Chondrocyte (in vitro differentiated cells): ENCODE measurements at regions not wholly inside any gene's neighbourhood (a gene's known extent, or its start where the extent isn't known, plus 50 kb on each side); places are given as distances from the start of the nearest gene placed in this dataset.

Experiments
- DNase-seq: peaks from one replicate; pipeline ENCODE4 v3.0.0; 2021; ENCODE audit warnings: mixed read lengths, low spot score
- H3K27ac Mint-ChIP-seq: one replicate; pipeline ENCODE4 v1.8.0; 2021; ENCODE audit warnings: mild to moderate bottlenecking, moderate library complexity, mixed read lengths; ENCODE audit not compliant: unreplicated experiment
- H3K27me3 Mint-ChIP-seq: 2 replicates; pipeline ENCODE4 v1.8.0; 2021; ENCODE audit warnings: low read depth, mixed read lengths
- H3K36me3 Mint-ChIP-seq: 2 replicates; pipeline ENCODE4 v1.8.0; 2021; ENCODE audit warnings: low read depth, mixed read lengths
- H3K4me1 Mint-ChIP-seq: 2 replicates; pipeline ENCODE4 v1.8.0; 2021; ENCODE audit warnings: low read depth, mild to moderate bottlenecking, mixed read lengths
- H3K4me3 Mint-ChIP-seq: one replicate; pipeline ENCODE4 v1.8.0; 2021; ENCODE audit warnings: mild to moderate bottlenecking, moderate library complexity, mixed read lengths; ENCODE audit not compliant: unreplicated experiment
- H3K9me3 Mint-ChIP-seq: 2 replicates; pipeline ENCODE4 v1.8.0; 2021; ENCODE audit warnings: low read depth, mixed read lengths
- TF ChIP-seq, protein P1 (sequence below): fragments of 200-600 bp; sonication (generic); IDR thresholded peaks from 2 replicates; pipeline ENCODE4 v1.5.0; 2021; ENCODE audit warnings: antibody characterized with exemption, mild to moderate bottlenecking, moderate library complexity

DNA sequence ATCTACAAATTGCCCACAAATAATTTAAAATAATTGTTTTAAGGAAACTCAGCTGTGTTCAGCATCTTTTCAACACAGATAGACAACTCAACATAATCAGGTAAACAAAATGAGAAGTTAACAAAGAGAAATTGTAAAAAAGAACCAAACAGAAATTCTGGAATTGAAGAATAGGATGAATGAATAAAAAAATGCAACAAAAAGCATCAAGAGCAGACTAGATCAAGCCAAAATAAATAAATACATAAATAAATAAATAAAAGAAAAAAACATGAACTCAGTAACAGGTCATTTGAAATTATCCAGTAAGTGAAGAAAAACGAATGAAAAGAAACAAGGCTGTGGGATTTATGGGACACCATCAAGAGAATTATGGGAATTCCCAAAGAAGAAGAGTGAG, 94.0 kb upstream of the CDK6 start:
- no peak overlapping the region for H3K4me3 Mint-ChIP-seq
- peaks cover 18% of the 10 kb centered on the region for H3K4me1 Mint-ChIP-seq
- no peak for DNase-seq
- TF ChIP-seq, protein P1, sequence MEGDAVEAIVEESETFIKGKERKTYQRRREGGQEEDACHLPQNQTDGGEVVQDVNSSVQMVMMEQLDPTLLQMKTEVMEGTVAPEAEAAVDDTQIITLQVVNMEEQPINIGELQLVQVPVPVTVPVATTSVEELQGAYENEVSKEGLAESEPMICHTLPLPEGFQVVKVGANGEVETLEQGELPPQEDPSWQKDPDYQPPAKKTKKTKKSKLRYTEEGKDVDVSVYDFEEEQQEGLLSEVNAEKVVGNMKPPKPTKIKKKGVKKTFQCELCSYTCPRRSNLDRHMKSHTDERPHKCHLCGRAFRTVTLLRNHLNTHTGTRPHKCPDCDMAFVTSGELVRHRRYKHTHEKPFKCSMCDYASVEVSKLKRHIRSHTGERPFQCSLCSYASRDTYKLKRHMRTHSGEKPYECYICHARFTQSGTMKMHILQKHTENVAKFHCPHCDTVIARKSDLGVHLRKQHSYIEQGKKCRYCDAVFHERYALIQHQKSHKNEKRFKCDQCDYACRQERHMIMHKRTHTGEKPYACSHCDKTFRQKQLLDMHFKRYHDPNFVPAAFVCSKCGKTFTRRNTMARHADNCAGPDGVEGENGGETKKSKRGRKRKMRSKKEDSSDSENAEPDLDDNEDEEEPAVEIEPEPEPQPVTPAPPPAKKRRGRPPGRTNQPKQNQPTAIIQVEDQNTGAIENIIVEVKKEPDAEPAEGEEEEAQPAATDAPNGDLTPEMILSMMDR = no peak
- H3K27me3 Mint-ChIP-seq = no peaks in the 10 kb centered on the region
- peaks cover 6% of the 10 kb centered on the region for H3K36me3 Mint-ChIP-seq
- H3K9me3 Mint-ChIP-seq = peaks cover 21% of the 10 kb centered on the region
- no peak overlapping the region for H3K27ac Mint-ChIP-seq

DNA sequence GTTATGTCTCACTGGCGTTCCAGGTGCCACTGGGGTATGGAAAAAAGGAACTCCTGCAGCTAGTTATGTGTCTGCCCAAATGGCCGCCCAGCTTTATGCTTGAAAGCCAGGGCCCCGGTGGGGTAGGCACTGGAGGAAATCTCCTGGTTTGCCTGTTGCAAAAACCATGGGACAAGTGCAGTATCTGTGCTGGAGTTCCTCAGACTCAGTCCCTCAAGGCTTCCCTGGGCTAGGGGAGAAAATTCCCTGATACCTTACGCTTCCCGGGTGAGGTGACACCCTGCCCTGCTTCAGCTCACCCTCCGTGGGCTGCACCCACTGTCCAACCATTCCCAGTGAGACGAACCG, 90.3 kb upstream of the CDK6 start:
- peaks cover 22% of the 10 kb centered on the region for H3K9me3 Mint-ChIP-seq
- H3K27ac Mint-ChIP-seq = no peak overlapping the region
- H3K4me3 Mint-ChIP-seq = no peak overlapping the region
- H3K36me3 Mint-ChIP-seq = peaks cover 6% of the 10 kb centered on the region
- DNase-seq = no peak
- peaks cover 12% of the 10 kb centered on the region for H3K4me1 Mint-ChIP-seq
- TF ChIP-seq, protein P1 = no peak
- no peaks in the 10 kb centered on the region for H3K27me3 Mint-ChIP-seq

DNA sequence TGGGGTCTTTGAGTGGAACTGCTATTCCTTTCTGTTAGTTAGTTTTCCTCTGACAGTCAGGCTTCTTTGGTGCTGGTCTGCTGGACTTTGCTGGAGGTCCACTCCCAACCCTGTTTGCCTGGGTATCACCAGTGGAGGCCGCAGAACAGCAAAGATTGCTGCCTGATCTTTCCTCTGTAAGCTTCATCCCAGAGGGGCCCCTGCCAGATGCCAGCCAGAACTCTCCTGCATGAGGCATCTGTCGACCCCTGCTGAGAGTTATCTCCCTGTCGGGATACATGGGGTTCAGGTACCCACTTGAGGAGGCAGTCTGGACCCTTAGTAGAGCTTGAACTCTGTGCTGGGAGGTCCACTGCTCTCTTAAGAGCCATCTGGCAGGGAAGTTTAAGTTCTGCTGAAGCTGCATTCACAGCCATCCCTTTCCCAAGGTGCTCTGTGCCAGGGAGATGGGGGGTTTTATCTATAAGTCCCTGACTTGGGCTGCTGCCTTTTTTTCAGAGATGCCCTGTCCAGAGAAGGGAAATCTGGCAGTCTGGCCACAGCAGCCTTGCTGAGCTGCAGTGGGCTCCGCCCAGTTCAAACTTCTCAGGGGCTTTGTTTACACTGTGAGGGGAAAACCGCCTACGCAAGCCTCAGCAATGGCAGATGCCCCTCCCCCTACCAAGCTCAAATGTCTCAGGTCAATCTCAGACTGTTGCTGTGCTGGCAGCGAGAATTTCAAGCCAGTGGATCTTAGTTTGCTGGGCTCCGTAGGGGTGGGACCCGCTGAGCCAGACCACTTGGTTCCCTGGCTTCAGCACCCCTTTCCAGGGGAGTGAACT, 89.7 kb upstream of the CDK6 start:
- Mint-ChIP-seq H3K4me3 (no peak overlapping the region), H3K27me3 (no peaks in the 10 kb centered on the region), H3K9me3 (peaks cover 20% of the 10 kb centered on the region), H3K27ac (no peak overlapping the region), H3K4me1 (peaks cover 12% of the 10 kb centered on the region), H3K36me3 (peaks cover 4% of the 10 kb centered on the region)
- DNase-seq = no peak
- TF ChIP-seq, protein P1 = no peak

DNA sequence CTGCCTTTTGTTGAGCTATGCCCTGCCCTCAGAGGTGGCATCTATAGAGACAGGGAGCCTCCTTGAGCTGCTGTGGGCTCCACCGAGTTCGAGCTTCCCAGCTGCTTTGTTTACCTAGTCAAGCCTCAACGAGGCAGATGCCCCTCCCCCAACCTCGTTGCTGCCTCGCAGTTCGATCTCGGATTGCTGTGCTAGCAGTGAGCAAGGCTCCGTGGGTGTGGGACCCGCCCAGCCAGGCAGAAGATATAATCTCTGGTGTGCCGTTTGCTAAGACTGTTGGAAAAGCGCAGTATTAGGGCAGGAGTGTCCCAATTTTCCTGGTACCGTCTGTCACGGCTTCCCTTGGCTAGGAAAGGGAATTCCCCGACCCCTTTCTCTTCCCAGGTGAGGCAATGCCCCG, 88.4 kb upstream of the CDK6 start:
- peaks cover 15% of the 10 kb centered on the region for H3K9me3 Mint-ChIP-seq
- peaks cover 12% of the 10 kb centered on the region for H3K4me1 Mint-ChIP-seq
- TF ChIP-seq, protein P1 = no peak
- no peak overlapping the region for H3K27ac Mint-ChIP-seq
- peaks cover 4% of the 10 kb centered on the region for H3K36me3 Mint-ChIP-seq
- no peak overlapping the region for H3K4me3 Mint-ChIP-seq
- DNase-seq = no peak
- H3K27me3 Mint-ChIP-seq = no peaks in the 10 kb centered on the region

DNA sequence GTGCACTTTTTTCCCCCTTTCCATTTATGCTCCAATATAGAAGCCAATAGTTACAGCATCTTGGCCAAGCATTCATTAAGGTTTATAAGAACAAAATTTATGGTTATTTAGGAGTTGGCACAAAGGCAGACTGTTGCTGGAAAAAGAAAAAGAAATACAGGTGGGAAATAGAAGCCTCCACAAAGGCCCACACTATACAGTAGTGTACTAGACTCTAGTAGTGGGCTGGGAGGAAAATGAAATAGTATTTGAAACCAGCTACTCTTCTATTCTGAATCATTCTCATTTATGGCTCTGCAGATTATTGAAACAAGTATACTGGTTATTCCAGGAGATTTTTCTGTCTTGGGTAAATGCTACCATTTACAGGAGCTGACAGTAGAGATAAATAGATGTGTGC, 80.9 kb upstream of the CDK6 start:
- TF ChIP-seq, protein P1 = no peak
- no peak overlapping the region for H3K4me3 Mint-ChIP-seq
- no peaks in the 10 kb centered on the region for H3K27me3 Mint-ChIP-seq
- H3K27ac Mint-ChIP-seq = peak overlapping the region; percentile 72
- peaks cover 14% of the 10 kb centered on the region for H3K4me1 Mint-ChIP-seq
- no peak for DNase-seq
- H3K9me3 Mint-ChIP-seq = peaks cover 7% of the 10 kb centered on the region
- H3K36me3 Mint-ChIP-seq = no peaks in the 10 kb centered on the region
